WERI-Rb-1 (cell line): ENCODE measurements at regions not wholly inside any gene's neighbourhood (a gene's known extent, or its start where the extent isn't known, plus 50 kb on each side); places are given as distances from the start of the nearest gene placed in this dataset.
"Not testable (repeated sequence)": the region's sequence is repeated elsewhere in the genome, so short reads cannot be mapped to it uniquely, and the experiment has no call there.

Experiments
- DNase-seq: peaks from one replicate; pipeline ENCODE4 v3.0.0-alpha.2; 2020
- H3K27ac ChIP-seq: fragments of 250-450 bp; sonication (Bioruptor Pico); 2 replicates; pipeline ENCODE4 v1.5.1; 2020; ENCODE audit warnings: mild to moderate bottlenecking, moderate library complexity
- H3K27me3 ChIP-seq: fragments of 250-450 bp; sonication (Bioruptor Pico); 2 replicates; pipeline ENCODE4 v1.5.1; 2021; ENCODE audit warnings: mild to moderate bottlenecking, low read depth, moderate library complexity; ENCODE audit not compliant: insufficient read depth, severe bottlenecking
- H3K36me3 ChIP-seq: fragments of 250-450 bp; sonication (Bioruptor Pico); 2 replicates; pipeline ENCODE4 v1.5.1; 2020; ENCODE audit warnings: mild to moderate bottlenecking, moderate library complexity
- H3K4me3 ChIP-seq: 2 replicates; pipeline ENCODE4 v1.5.1; 2011; ENCODE audit warnings: low read depth, mild to moderate bottlenecking, control low read depth, low read length
- H3K9me3 ChIP-seq: fragments of 250-450 bp; sonication (Bioruptor Pico); 2 replicates; pipeline ENCODE4 v1.5.1; 2021; ENCODE audit warnings: mild to moderate bottlenecking, moderate library complexity; ENCODE audit not compliant: severe bottlenecking
- CTCF ChIP-seq: IDR thresholded peaks from 2 replicates; pipeline ENCODE4 v1.5.1; 2011; ENCODE audit warnings: low read depth, mild to moderate bottlenecking, control low read depth, inconsistent platforms, low read length

- not testable (repeated sequence) for H3K36me3 ChIP-seq, H3K27ac ChIP-seq, DNase-seq, H3K4me3 ChIP-seq, H3K9me3 ChIP-seq
- H3K27me3 ChIP-seq = peaks cover 41% of the 10 kb centered on the region
Measured at GRCh38 chr21:9766890-9767591, 754.3 kb upstream of the TPTE start.

GRCh38 chr21:9767592-9768375, 753.6 kb upstream of the TPTE start:
- H3K36me3 ChIP-seq = no peaks in the 10 kb centered on the region
- no peak for DNase-seq
- H3K27ac ChIP-seq = no peak overlapping the region
- H3K27me3 ChIP-seq = peaks cover 38% of the 10 kb centered on the region
- peaks cover 5% of the 10 kb centered on the region for H3K9me3 ChIP-seq
- H3K4me3 ChIP-seq = no peak overlapping the region
- no peak for TF ChIP-seq CTCF

- H3K9me3 ChIP-seq, H3K36me3 ChIP-seq, DNase-seq, H3K27ac ChIP-seq, H3K4me3 ChIP-seq: not testable (repeated sequence)
- H3K27me3 ChIP-seq = peaks cover 30% of the 10 kb centered on the region
Measured at GRCh38 chr21:9768376-9769130, 752.8 kb upstream of the TPTE start.

GRCh38 chr21:9769131-9769498, 752.3 kb upstream of the TPTE start:
- DNase-seq, H3K4me3 ChIP-seq, H3K27ac ChIP-seq, H3K36me3 ChIP-seq, H3K9me3 ChIP-seq: not testable (repeated sequence)
- peaks cover 25% of the 10 kb centered on the region for H3K27me3 ChIP-seq

GRCh38 chr21:9769718-9770690, 751.4 kb upstream of the TPTE start:
- not testable (repeated sequence) for H3K4me3 ChIP-seq, H3K27ac ChIP-seq, DNase-seq, H3K36me3 ChIP-seq, H3K9me3 ChIP-seq
- peaks cover 29% of the 10 kb centered on the region for H3K27me3 ChIP-seq

- H3K27me3 ChIP-seq = peaks cover 36% of the 10 kb centered on the region
- not testable (repeated sequence) for H3K4me3 ChIP-seq, H3K36me3 ChIP-seq, H3K9me3 ChIP-seq, H3K27ac ChIP-seq, DNase-seq
Measured at GRCh38 chr21:9771466-9772347, 749.7 kb upstream of the TPTE start.

GRCh38 chr21:9772348-9772672, 749.1 kb upstream of the TPTE start:
- H3K9me3 ChIP-seq = peaks cover 3% of the 10 kb centered on the region
- H3K36me3 ChIP-seq = no peaks in the 10 kb centered on the region
- H3K27ac ChIP-seq = no peak overlapping the region
- TF ChIP-seq CTCF = no peak
- H3K4me3 ChIP-seq = no peak overlapping the region
- peaks cover 34% of the 10 kb centered on the region for H3K27me3 ChIP-seq
- no peak for DNase-seq

- peaks cover 32% of the 10 kb centered on the region for H3K27me3 ChIP-seq
Measured at GRCh38 chr21:9772877-9773420, 748.4 kb upstream of the TPTE start.

More at GRCh38 chr21:9772877-9773420, 748.4 kb upstream of the TPTE start:
- not testable (repeated sequence) for H3K9me3 ChIP-seq, H3K36me3 ChIP-seq, H3K4me3 ChIP-seq, DNase-seq, H3K27ac ChIP-seq
